Fibroblast of mammary gland (primary cell): ENCODE measurements at regions not wholly inside any gene's neighbourhood (a gene's known extent, or its start where the extent isn't known, plus 50 kb on each side); places are given as distances from the start of the nearest gene placed in this dataset.

Experiments
- DNase-seq: peaks from one replicate; pipeline ENCODE4 v3.0.0-alpha.2; 2010; ENCODE audit warnings: low read depth
- H3K4me3 ChIP-seq: 2 replicates; pipeline ENCODE4 v1.5.1; 2011; ENCODE audit warnings: low read depth, mild to moderate bottlenecking, low read length, moderate library complexity; ENCODE audit not compliant: control insufficient read depth
- CTCF ChIP-seq: conservative IDR thresholded peaks from 2 replicates; pipeline ENCODE4 v1.5.1; 2011; ENCODE audit warnings: low read depth, low read length, inconsistent platforms; ENCODE audit not compliant: control insufficient read depth, insufficient read depth

- DNase-seq = peak; percentile 25
- TF ChIP-seq CTCF = no peak
- H3K4me3 ChIP-seq = no peak overlapping the region
These were observed 75.4 kb upstream of the PRPS1 start for GRCh38 chrX:107552930-107553329.

DNA sequence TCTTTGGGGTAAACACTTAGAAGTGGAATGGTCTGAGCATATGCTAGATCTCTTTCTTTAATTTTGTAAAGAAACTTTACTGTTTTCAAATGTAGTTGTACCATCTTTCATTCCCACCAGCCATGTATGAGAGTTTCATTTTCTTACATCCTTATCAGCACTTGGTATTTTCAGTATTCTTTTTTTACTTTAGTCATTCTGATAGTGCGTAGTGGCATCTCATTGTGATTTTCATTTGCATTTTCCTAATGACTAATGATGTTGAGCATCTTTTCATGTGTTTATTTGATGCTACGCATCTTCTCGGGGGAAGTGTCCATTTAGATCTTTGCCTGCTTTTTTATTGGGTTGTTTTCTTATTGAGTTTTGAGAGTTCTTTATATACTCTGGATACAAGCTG, 71.3 kb upstream of the PRPS1 start:
- DNase-seq = no peak
- H3K4me3 ChIP-seq = no peak overlapping the region
- TF ChIP-seq CTCF = no peak

DNA sequence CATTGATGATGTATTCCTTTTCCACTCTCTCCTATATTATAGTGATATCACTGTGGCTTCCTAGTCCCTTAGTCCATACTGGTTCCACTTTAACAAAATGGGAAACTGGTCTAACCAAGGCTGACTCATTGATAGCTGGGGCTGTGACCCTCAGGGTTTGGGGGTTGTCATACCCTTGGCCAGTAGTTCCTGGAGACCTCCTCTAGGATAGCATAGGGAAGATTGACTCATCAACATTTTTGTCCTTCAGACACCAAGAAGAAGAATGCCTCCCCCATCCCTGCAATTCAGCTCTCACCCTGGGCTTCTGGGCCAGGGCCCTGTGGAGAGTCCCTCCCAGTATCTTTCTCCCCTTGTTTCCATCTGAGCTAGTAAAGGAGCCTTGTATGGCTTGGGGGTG, 68.8 kb upstream of the PRPS1 start:
- no peak overlapping the region for H3K4me3 ChIP-seq
- no peak for DNase-seq
- TF ChIP-seq CTCF = no peak

- no peak for DNase-seq
- no peak overlapping the region for H3K4me3 ChIP-seq
- no peak for TF ChIP-seq CTCF
These were observed 68.3 kb upstream of the PRPS1 start for GRCh38 chrX:107560041-107560440.

- peak; percentile 41 for DNase-seq
- no peak for TF ChIP-seq CTCF
These were observed 67.3 kb upstream of the PRPS1 start for GRCh38 chrX:107560980-107561379.

GRCh38 chrX:107561468-107562215, 66.7 kb upstream of the PRPS1 start:
- H3K4me3 ChIP-seq = no peak overlapping the region
- no peak for TF ChIP-seq CTCF
- DNase-seq = no peak

More at GRCh38 chrX:107560980-107561379, 67.3 kb upstream of the PRPS1 start:
- H3K4me3 ChIP-seq = no peak overlapping the region

- no peak overlapping the region for H3K4me3 ChIP-seq
- peak; percentile 77 for DNase-seq
- TF ChIP-seq CTCF = no peak
These were observed 65.8 kb upstream of the PRPS1 start for GRCh38 chrX:107562482-107562881.
